OCI-LY3 (cell line): ENCODE measurements at regions not wholly inside any gene's neighbourhood (a gene's known extent, or its start where the extent isn't known, plus 50 kb on each side); places are given as distances from the start of the nearest gene placed in this dataset.

Experiments
- H2AFZ ChIP-seq: fragments of 200-600, 300-600 bp; shearing (Covaris generic); 2 replicates; pipeline ENCODE4 v1.6.0; 2014; ENCODE audit warnings: antibody characterized with exemption, low read depth, low read length
- H3K27ac ChIP-seq: fragments of 200-600, 300-600 bp; sonication (generic); 2 replicates; pipeline ENCODE4 v1.5.1; 2014; ENCODE audit warnings: mild to moderate bottlenecking, low read length, moderate library complexity, mixed read lengths
- H3K27me3 ChIP-seq: fragments of 200-600, 300-600 bp; sonication (generic); 2 replicates; pipeline ENCODE4 v1.6.1; 2014; ENCODE audit warnings: low read depth, low read length, mixed read lengths
- H3K36me3 ChIP-seq: fragments of 200-600, 300-600 bp; sonication (generic); replicated peaks from 2 replicates; pipeline ENCODE3; 2014; ENCODE audit warnings: low read depth, low read length, mixed read lengths
- H3K4me1 ChIP-seq: fragments of 300-600, 200-600 bp; sonication (generic); 2 replicates; pipeline ENCODE4 v1.6.1; 2014; ENCODE audit warnings: low read length, mixed read lengths
- H3K4me2 ChIP-seq: fragments of 200-600, 300-600 bp; sonication (generic); 2 replicates; pipeline ENCODE4 v1.6.1; 2014; ENCODE audit warnings: low read length, mixed read lengths
- H3K4me3 ChIP-seq: fragments of 300-600, 200-600 bp; sonication (generic); 2 replicates; pipeline ENCODE4 v1.5.1; 2014; ENCODE audit warnings: antibody characterized with exemption, mild to moderate bottlenecking, low read length, moderate library complexity
- H3K79me2 ChIP-seq: fragments of 300-600, 200-600 bp; shearing (Covaris generic); 2 replicates; pipeline ENCODE4 v1.6.1; 2014; ENCODE audit warnings: mild to moderate bottlenecking, low read length, mixed read lengths
- H3K9ac ChIP-seq: fragments of 300-600, 200-600 bp; shearing (Covaris generic); 2 replicates; pipeline ENCODE4 v1.6.0; 2014; ENCODE audit warnings: mild to moderate bottlenecking, low read length, moderate library complexity
- H3K9me3 ChIP-seq: fragments of 200-600, 300-600 bp; shearing (Covaris generic); 2 replicates; pipeline ENCODE4 v1.6.1; 2014; ENCODE audit warnings: low read length, mixed read lengths; ENCODE audit not compliant: insufficient read depth
- H4K20me1 ChIP-seq: fragments of 200-600, 300-600 bp; sonication (generic); 2 replicates; pipeline ENCODE4 v1.6.1; 2016; ENCODE audit warnings: low read length, mixed read lengths; ENCODE audit not compliant: insufficient read depth
- CTCF ChIP-seq: fragments of 200-600, 300-600 bp; sonication (generic); IDR thresholded peaks from 2 replicates; pipeline ENCODE4 v1.5.1; 2014; ENCODE audit warnings: antibody characterized with exemption, low read length, low read depth
- EZH2phosphoT487 ChIP-seq: fragments of 200-600 bp; shearing (Covaris generic); IDR thresholded peaks from 2 replicates; pipeline ENCODE4 v1.6.1; 2018; ENCODE audit warnings: antibody characterized with exemption, mixed run types, low read depth

GRCh38 chr4:33561259-33561658 lies 2683.1 kb downstream of the ARAP2 start:
- no peaks in the 10 kb centered on the region for H3K4me1 ChIP-seq
- no peaks in the 10 kb centered on the region for H3K36me3 ChIP-seq
- H3K9me3 ChIP-seq: no peaks in the 10 kb centered on the region
- H3K4me3 ChIP-seq: no peak overlapping the region
- no peak overlapping the region for H3K4me2 ChIP-seq
- no peaks in the 10 kb centered on the region for H4K20me1 ChIP-seq
- no peaks in the 10 kb centered on the region for H3K79me2 ChIP-seq
- H3K27ac ChIP-seq: no peak overlapping the region
- no peaks in the 10 kb centered on the region for H3K27me3 ChIP-seq
- H2AFZ ChIP-seq: no peak overlapping the region
- no peak for TF ChIP-seq EZH2phosphoT487
- no peak for TF ChIP-seq CTCF
- no peak overlapping the region for H3K9ac ChIP-seq

GRCh38 chr4:33566649-33567048 lies 2677.7 kb downstream of the ARAP2 start:
- H3K4me1 ChIP-seq: no peaks in the 10 kb centered on the region
- no peak overlapping the region for H3K4me2 ChIP-seq
- no peaks in the 10 kb centered on the region for H3K27me3 ChIP-seq
- H3K9ac ChIP-seq: no peak overlapping the region
- no peak overlapping the region for H3K4me3 ChIP-seq
- H3K27ac ChIP-seq: no peak overlapping the region
- H3K79me2 ChIP-seq: no peaks in the 10 kb centered on the region
- no peaks in the 10 kb centered on the region for H3K9me3 ChIP-seq
- no peaks in the 10 kb centered on the region for H3K36me3 ChIP-seq
- H4K20me1 ChIP-seq: no peaks in the 10 kb centered on the region
- no peak for TF ChIP-seq CTCF
- no peak for TF ChIP-seq EZH2phosphoT487
- no peak overlapping the region for H2AFZ ChIP-seq

GRCh38 chr4:33577791-33578190 lies 2666.5 kb downstream of the ARAP2 start:
- no peak overlapping the region for H3K4me2 ChIP-seq
- TF ChIP-seq CTCF: no peak
- no peak for TF ChIP-seq EZH2phosphoT487
- no peaks in the 10 kb centered on the region for H3K4me1 ChIP-seq
- H4K20me1 ChIP-seq: no peaks in the 10 kb centered on the region
- no peaks in the 10 kb centered on the region for H3K27me3 ChIP-seq
- H3K36me3 ChIP-seq: no peaks in the 10 kb centered on the region
- no peak overlapping the region for H3K4me3 ChIP-seq
- H3K79me2 ChIP-seq: no peaks in the 10 kb centered on the region
- H2AFZ ChIP-seq: no peak overlapping the region
- no peak overlapping the region for H3K27ac ChIP-seq
- H3K9ac ChIP-seq: no peak overlapping the region
- no peaks in the 10 kb centered on the region for H3K9me3 ChIP-seq

- no peaks in the 10 kb centered on the region for H3K4me1 ChIP-seq
- H3K27me3 ChIP-seq: no peaks in the 10 kb centered on the region
- TF ChIP-seq CTCF (no peak), EZH2phosphoT487 (no peak)
- H4K20me1 ChIP-seq: no peaks in the 10 kb centered on the region
- no peaks in the 10 kb centered on the region for H3K79me2 ChIP-seq
- H3K36me3 ChIP-seq: no peaks in the 10 kb centered on the region
- no peak overlapping the region for H3K4me2 ChIP-seq
- no peak overlapping the region for H3K9ac ChIP-seq
- no peak overlapping the region for H2AFZ ChIP-seq
- H3K4me3 ChIP-seq: no peak overlapping the region
- H3K27ac ChIP-seq: no peak overlapping the region
- no peaks in the 10 kb centered on the region for H3K9me3 ChIP-seq
Measured at GRCh38 chr4:33579951-33580350, 2664.4 kb downstream of the ARAP2 start.
